HG03439 (cell line): ENCODE measurements at regions not wholly inside any gene's neighbourhood (a gene's known extent, or its start where the extent isn't known, plus 50 kb on each side); places are given as distances from the start of the nearest gene placed in this dataset.

ENCODE experiments used
- ATAC-seq: cut with Tn5 transposase; IDR thresholded peaks from one replicate; pipeline ENCODE4 v1.9.1; 2021; ENCODE audit warnings: mild to moderate bottlenecking, moderate library complexity; ENCODE audit not compliant: unreplicated experiment

GRCh38 chr14:66389481-66389880 is 96.7 kb upstream of the CCDC196 start:
- no peak for ATAC-seq

DNA sequence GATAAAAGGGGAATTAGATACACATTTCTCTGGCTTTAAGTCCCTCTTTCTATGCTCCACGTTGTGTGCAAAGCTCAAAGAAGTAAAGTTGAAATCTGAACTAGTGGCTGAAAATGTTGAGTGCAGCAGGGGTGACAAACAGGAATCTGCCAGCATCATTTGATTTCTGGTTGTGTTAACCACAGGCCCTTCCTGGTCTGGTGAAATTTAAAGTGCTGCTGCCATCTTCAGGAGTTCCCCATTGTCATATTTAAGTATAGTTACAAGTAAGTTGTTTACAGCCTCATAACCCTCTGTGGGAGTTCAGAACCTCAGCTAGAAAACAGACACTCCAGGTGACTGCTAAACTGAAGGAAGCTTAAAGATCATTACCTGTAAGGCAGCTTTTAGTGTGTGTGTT is 90.9 kb upstream of the CCDC196 start:
- no peak for ATAC-seq

GRCh38 chr14:66396164-66396563 is 90.0 kb upstream of the CCDC196 start:
- ATAC-seq = no peak

DNA sequence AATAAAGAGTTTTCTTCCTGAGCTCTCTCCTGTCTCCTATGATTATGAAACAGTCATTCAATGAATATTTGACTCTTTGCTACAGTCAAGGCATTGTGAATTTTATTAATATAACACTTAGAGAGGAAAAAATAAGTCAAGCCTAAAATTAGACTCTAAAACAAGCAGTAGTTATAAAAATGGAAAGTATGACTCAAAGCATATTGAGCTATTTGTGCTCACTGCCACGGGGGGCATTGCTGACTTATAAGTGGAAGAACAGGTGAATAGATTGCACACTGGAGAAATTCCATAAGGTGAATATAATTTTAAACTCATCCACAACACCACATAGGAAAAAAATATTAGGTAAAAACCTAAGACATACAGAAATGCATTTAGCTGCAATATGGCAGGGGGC is 87.7 kb upstream of the CCDC196 start:
- ATAC-seq = no peak

DNA sequence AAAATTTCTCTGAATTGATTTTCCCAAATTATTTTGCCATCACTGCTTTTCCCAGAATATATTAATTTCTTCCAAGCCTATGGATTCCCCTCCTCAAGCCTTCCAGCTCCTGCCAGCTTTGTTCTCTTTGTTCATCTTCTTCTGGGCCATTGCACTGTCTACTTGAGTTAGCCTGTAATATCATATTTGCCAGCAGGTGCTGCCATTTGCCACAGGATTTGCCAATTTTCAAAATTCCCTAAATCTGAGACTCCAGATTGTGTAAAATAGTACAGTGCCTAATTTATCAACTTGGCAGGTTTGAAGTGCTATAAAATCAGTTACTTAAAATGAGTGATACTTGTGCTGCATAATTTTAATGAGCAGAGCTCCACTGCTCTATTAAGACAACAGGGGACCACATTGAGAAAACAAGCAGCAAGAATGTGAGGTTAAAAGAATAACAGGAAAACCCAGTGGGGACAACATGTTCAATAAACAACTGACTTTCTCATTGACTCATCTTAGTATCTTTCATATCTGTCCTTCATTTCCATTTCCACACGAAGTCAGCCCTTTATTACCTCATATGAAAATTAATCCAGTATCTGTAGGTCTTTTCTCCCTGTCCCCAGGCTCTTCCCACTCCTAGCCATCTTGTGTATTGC is 84.6 kb upstream of the CCDC196 start:
- no peak for ATAC-seq

DNA sequence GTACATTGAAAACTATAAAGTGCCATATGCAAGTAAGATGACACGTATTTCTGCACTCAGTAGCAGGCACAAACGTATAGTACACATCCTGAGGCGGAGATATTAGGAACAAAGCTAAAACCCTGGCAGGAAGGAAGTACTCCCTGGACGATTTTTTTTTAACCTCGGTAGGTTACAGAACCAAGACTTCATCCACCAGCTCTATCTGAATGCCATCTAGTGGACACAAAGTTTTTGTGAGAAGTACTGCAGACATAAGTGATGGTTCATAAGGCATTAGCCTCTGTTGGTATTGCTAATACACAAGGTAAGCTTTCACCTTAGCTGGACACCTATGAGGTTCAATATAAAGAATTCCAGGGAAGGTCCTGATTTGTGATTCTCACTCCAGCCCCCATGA is 83.0 kb upstream of the CCDC196 start:
- ATAC-seq = peak; percentile 53

DNA sequence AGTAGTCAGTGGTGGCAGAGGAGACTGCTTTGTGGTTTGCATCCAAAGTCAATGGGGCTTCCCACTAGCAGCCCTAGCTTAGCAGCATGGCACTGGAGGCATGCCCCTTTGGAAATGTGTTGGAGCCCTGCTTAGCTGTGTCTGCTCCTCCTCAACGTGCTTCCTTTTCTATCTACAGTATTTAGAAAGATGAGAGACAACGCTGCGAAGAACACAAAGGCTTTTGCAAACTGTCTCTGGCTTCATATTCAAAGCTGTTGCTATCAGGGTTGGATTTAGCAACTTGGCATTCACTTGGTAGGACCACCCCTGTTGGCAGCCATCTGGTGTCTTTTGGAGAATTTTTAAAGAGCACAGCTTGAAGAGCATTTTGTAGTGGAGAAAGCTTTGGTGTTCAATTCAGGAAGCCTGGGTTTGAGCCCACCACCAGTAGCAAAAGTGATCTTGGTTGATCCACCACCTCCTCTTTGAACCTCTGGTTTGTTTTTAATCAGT is 82.1 kb upstream of the CCDC196 start:
- no peak for ATAC-seq

GRCh38 chr14:66405158-66405557 is 81.0 kb upstream of the CCDC196 start:
- no peak for ATAC-seq

DNA sequence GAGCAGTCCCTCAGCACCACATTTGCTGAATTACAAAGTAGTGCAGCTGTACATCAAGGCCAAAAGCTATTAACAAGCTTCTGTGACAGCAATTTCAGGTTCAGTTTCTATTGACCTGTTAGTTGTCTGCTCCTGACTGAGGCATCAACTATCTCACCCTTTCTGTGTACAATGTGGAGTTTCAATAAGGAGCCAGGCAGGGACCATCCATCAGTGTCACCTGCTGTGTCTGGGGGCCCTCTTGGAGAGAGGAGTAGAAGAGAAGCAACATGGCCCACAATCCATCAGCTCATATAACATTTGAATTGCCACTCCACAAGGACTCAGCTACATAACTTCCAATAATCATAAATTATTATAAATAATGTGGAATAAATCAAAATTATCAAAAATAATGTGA is 72.3 kb upstream of the CCDC196 start:
- no peak for ATAC-seq

GRCh38 chr14:66414511-66414910 is 71.7 kb upstream of the CCDC196 start:
- no peak for ATAC-seq

DNA sequence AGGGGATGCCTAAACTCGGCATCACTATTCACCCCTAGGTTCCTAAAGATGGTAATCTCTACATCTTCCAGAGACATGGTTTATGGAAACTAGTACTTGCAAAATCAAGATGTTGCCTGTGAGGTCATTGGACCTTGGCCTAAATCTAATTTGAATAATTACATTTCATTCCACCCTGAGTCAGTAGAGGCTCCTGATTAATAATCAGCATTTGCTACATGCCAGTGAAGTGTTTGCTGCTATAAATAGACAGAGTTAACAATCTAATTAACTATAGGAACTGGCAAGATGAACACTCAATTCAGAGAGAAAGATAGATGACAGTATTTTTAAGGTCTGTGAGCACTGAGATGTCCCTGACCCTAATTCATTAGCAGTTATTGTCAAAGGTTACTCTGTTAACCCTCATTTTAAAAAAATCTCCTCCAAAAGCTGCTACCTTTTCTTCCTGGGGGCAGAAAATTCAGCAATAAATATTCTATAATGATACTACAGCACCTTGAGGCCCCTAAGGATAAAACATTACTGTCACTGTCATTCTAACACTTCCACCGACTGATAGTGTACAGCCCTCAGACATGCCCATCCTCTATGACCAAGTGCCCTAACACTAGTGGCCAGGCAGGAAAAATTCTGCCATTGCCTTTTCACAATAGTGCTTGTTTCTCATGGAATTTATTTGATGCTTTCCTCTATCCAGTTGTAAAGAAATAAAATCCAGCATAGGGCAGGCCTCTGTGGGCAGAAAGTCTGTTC is 65.7 kb upstream of the CCDC196 start:
- no peak for ATAC-seq

GRCh38 chr14:66421990-66422946 is 63.9 kb upstream of the CCDC196 start:
- no peak for ATAC-seq

DNA sequence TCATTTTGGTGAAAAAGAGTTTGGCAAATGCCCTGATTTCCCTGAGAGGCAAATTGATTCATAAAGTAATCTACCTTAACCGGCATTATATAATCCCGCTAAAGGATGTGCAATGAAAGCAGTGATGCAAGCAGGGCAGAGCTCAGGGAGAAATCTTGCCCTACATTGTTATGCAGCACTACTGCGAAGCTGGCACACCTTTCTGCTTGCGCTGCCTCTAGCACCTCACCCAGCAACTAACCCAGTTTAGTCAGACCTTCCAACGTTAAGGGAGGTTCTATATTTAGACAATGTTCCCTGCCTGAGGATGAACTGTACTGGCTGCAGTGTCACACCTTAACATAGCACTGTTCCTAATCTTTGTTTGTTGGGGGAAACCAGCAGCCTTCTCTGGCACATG is 60.8 kb upstream of the CCDC196 start:
- no peak for ATAC-seq

- no peak for ATAC-seq
These were observed 59.7 kb upstream of the CCDC196 start for GRCh38 chr14:66426451-66426850.

GRCh38 chr14:66432334-66432733 is 53.8 kb upstream of the CCDC196 start:
- no peak for ATAC-seq

GRCh38 chr14:66434464-66434863 is 51.7 kb upstream of the CCDC196 start:
- no peak for ATAC-seq

DNA sequence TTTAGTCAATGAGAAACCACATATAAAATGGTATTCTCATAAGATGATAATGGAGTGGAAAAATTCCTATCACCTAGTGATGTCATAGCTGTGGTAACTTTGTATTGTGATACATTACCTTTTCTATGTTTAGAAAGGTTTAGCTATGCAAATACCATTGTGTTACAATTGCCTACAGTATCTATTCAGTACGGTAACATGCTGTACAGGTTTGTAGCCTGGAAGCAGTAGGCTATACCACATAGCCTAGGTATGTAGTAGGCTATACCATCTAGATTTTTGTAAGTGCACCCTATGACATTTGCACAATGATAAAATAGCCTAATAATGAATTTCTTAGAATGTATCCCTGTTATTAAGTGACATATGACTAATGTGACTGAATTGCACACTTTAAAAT is 50.5 kb upstream of the CCDC196 start:
- ATAC-seq = no peak
